ENCODE measurements at regions not wholly inside any gene's neighbourhood (a gene's known extent, or its start where the extent isn't known, plus 50 kb on each side); places are given as distances from the start of the nearest gene placed in this dataset.

DNA sequence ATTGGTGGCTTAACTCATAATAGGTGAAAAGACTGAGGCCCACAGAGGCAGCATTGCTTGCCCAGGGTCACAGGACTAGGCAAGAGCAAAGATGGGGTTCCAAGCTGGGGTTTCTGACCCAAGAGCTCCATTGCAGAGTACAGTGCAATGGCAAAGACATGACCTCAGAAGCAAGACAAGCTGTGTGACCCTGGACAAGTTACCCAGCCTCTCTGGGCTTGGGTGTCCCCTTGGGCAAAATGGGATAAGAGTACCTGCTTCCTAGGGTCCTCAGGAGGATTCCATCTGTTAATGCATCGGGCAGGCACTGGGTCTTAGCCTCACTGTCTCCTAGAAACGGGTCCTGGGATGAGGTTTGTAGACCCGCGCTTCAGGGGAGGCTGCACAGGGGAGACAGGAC lies 111.6 kb upstream of the NCOR2 start:
- TF ChIP-seq SP1 (IDR thresholded peaks at IDR 0.05) (no peak), JUND (IDR thresholded peaks at IDR 0.05) (no peak), TAF1 (conservative IDR thresholded peaks at IDR 0.05) (no peak)
- TF ChIP-seq, protein P1, sequence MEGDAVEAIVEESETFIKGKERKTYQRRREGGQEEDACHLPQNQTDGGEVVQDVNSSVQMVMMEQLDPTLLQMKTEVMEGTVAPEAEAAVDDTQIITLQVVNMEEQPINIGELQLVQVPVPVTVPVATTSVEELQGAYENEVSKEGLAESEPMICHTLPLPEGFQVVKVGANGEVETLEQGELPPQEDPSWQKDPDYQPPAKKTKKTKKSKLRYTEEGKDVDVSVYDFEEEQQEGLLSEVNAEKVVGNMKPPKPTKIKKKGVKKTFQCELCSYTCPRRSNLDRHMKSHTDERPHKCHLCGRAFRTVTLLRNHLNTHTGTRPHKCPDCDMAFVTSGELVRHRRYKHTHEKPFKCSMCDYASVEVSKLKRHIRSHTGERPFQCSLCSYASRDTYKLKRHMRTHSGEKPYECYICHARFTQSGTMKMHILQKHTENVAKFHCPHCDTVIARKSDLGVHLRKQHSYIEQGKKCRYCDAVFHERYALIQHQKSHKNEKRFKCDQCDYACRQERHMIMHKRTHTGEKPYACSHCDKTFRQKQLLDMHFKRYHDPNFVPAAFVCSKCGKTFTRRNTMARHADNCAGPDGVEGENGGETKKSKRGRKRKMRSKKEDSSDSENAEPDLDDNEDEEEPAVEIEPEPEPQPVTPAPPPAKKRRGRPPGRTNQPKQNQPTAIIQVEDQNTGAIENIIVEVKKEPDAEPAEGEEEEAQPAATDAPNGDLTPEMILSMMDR (IDR thresholded peaks at IDR 0.05; ENCODE audit: low read depth, low read length, missing input control) = no peak
- TF ChIP-seq, protein P2, sequence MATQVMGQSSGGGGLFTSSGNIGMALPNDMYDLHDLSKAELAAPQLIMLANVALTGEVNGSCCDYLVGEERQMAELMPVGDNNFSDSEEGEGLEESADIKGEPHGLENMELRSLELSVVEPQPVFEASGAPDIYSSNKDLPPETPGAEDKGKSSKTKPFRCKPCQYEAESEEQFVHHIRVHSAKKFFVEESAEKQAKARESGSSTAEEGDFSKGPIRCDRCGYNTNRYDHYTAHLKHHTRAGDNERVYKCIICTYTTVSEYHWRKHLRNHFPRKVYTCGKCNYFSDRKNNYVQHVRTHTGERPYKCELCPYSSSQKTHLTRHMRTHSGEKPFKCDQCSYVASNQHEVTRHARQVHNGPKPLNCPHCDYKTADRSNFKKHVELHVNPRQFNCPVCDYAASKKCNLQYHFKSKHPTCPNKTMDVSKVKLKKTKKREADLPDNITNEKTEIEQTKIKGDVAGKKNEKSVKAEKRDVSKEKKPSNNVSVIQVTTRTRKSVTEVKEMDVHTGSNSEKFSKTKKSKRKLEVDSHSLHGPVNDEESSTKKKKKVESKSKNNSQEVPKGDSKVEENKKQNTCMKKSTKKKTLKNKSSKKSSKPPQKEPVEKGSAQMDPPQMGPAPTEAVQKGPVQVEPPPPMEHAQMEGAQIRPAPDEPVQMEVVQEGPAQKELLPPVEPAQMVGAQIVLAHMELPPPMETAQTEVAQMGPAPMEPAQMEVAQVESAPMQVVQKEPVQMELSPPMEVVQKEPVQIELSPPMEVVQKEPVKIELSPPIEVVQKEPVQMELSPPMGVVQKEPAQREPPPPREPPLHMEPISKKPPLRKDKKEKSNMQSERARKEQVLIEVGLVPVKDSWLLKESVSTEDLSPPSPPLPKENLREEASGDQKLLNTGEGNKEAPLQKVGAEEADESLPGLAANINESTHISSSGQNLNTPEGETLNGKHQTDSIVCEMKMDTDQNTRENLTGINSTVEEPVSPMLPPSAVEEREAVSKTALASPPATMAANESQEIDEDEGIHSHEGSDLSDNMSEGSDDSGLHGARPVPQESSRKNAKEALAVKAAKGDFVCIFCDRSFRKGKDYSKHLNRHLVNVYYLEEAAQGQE (IDR thresholded peaks at IDR 0.05) = no peak

All from liver (tissue), 3 donors.